Fibroblast of skin of abdomen (primary cell): ENCODE measurements at regions not wholly inside any gene's neighbourhood (a gene's known extent, or its start where the extent isn't known, plus 50 kb on each side); places are given as distances from the start of the nearest gene placed in this dataset.
"Not testable (repeated sequence)": the region's sequence is repeated elsewhere in the genome, so short reads cannot be mapped to it uniquely, and the experiment has no call there.

Experiments used
- DNase-seq: peaks from one replicate; pipeline ENCODE4 v3.0.0-alpha.2; 2013

- DNase-seq = no peak
These were observed 199.8 kb upstream of the CNTNAP2 start for GRCh38 chr7:145916776-145917175.

- DNase-seq = no peak
These were observed 200.9 kb upstream of the CNTNAP2 start for GRCh38 chr7:145915679-145916078.

GRCh38 chr7:145909991-145910513, 206.5 kb upstream of the CNTNAP2 start:
- DNase-seq = peak; percentile 35

- no peak for DNase-seq
These were observed 212.9 kb upstream of the CNTNAP2 start for GRCh38 chr7:145903658-145904057.

GRCh38 chr7:145902123-145902522, 214.5 kb upstream of the CNTNAP2 start:
- no peak for DNase-seq

GRCh38 chr7:145899938-145900337, 216.7 kb upstream of the CNTNAP2 start:
- no peak for DNase-seq

- no peak for DNase-seq
These were observed 222.6 kb upstream of the CNTNAP2 start for GRCh38 chr7:145893925-145894535.

GRCh38 chr7:145884716-145885514, 231.7 kb upstream of the CNTNAP2 start:
- no peak for DNase-seq

GRCh38 chr7:145876376-145876775, 240.2 kb upstream of the CNTNAP2 start:
- DNase-seq = no peak

- no peak for DNase-seq
These were observed 241.3 kb upstream of the CNTNAP2 start for GRCh38 chr7:145875267-145875666.

- DNase-seq = no peak
These were observed 247.7 kb upstream of the CNTNAP2 start for GRCh38 chr7:145868935-145869334.

- DNase-seq = no peak
These were observed 254.4 kb upstream of the CNTNAP2 start for GRCh38 chr7:145862212-145862611.

GRCh38 chr7:145860809-145861208, 255.8 kb upstream of the CNTNAP2 start:
- DNase-seq = no peak

GRCh38 chr7:145850636-145851035, 266.0 kb upstream of the CNTNAP2 start:
- DNase-seq = no peak

GRCh38 chr7:145848691-145849090, 267.9 kb upstream of the CNTNAP2 start:
- DNase-seq = peak; percentile 5

- DNase-seq = no peak
These were observed 271.3 kb upstream of the CNTNAP2 start for GRCh38 chr7:145845345-145845744.

- DNase-seq = no peak
These were observed 276.8 kb upstream of the CNTNAP2 start for GRCh38 chr7:145839814-145840213.

GRCh38 chr7:145831616-145832206, 284.9 kb upstream of the CNTNAP2 start:
- no peak for DNase-seq

- DNase-seq = no peak
These were observed 298.9 kb upstream of the CNTNAP2 start for GRCh38 chr7:145817687-145818086.

GRCh38 chr7:145812218-145812617, 304.4 kb upstream of the CNTNAP2 start:
- no peak for DNase-seq

GRCh38 chr7:145805496-145805895, 311.1 kb upstream of the CNTNAP2 start:
- DNase-seq = not testable (repeated sequence)

- no peak for DNase-seq
These were observed 319.1 kb upstream of the CNTNAP2 start for GRCh38 chr7:145797507-145797906.

- DNase-seq = no peak
These were observed 321.5 kb upstream of the CNTNAP2 start for GRCh38 chr7:145795132-145795531.
